GM18517 (cell line): ENCODE measurements at regions not wholly inside any gene's neighbourhood (a gene's known extent, or its start where the extent isn't known, plus 50 kb on each side); places are given as distances from the start of the nearest gene placed in this dataset.

Source experiments
- ATAC-seq: cut with Tn5 transposase; IDR thresholded peaks from one replicate; pipeline ENCODE4 v1.9.1; 2021; ENCODE audit warnings: mild to moderate bottlenecking, moderate library complexity; ENCODE audit not compliant: unreplicated experiment

DNA sequence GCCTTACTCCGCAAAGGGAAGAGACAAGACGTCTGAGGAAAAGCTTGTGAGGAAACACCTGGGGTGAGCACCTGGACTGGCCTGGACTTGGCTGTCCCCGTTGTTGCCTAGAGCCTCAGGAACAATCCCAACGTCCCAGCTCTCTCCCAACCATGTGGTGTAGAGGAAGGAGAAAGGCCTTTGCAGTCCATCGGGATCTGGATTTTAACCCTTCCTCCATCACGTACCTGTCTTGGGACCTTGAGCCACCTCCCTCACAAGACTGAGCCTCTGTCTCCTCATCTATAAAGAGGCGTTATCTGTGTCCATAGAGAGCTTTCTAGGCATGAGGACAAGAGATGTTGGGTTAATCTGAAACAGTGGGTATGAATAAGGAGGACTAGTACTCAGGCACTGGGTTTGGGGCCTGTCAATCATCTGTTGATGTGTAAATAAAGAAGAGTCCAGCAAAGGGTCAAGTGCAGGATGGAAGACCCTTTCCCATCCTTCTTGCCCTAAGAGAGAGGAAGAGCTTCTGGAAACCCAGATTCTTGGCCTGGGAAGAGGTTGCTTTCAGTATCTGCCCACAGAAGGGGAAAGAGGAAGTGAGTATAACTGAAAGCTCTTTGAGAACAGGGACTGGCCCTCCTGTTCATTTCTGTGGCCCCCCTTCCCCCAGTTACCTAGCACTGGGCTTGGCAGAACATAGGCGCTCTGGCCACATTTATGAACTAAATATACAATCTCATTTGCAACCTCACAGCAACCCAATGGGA is 137.1 kb downstream of the PJA1 start:
- ATAC-seq, result peak; percentile 94

DNA sequence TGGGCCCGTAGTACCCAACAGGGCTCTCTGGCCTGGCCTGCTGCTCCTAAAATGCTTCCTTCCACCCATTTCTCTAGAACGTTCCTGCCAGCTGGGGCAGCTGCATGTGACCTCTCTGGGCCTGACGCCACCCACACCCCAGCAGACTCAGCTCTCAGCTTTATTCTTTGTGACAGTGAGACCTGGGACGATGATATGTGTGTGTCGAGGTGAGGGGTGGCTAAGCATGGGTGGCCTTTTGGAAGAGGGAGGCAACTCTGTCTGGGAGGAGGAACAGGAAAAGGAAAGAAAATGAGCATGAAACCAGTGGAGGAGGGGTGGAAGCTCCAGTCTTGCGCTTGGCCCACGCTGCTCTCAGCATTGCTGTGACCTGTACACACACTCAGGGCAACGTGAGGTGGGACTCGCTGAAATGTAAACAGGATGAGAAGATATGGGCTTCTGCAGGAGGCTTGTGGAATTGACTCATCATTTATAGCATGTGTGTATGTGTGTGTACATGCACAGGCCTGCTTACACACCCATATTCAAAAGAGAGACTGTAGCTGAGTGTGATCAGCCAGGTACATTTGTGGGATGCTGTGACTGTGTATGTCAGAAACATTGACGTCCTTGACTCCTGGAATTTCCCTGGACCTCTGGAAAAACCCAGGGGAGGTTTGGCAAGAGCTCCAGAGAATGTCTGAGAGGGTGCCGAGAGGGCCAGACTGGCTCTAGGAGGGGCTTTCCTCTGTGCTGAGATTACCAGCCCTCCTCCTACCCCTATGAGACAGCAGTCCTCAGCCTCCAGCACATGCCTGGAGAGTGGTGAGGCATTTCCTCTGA is 137.9 kb downstream of the PJA1 start:
- no peak for ATAC-seq

DNA sequence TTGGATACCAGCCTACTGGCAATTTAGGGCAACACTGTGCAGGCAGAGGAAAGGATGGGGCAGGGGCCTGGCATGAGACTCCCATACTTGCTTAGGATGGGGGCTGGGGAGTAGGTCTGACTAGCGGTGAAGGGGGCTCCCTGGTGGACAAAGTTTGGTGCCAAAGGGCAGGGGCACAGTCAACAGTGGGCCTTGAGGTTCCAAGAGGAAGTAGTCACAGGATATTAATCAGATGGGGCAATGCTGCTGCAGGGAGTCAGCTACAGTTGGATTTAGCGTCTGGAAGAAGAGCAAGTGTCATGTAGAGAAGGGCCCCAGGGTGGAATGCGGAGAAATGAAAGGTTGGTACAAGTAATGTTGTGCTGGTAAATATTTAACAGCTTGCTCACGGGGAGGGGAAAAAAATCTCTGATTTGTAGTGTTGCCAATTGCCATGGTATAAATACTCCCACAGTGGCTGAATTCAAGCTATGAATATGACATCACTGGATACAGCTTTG is 139.4 kb downstream of the PJA1 start:
- no peak for ATAC-seq

DNA sequence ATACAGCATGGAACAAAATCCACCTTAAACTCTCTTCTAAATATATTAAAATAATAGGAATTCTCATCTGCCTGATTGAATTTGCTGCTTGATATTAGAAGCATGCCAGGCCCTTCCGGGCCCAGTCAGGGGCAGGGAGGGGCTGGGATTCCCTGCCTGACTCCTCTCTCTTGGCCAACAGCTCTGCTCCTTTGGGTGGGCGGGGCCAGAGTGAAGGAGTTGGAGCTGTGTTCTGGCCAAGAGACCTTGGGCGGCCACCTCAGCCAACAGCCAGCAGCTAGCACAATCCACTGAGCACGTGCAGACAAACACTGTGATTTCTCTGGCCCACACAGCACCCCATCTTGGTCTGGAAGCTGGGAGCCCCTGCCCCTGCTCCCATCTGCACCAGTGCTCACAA is 140.3 kb downstream of the PJA1 start:
- no peak for ATAC-seq

DNA sequence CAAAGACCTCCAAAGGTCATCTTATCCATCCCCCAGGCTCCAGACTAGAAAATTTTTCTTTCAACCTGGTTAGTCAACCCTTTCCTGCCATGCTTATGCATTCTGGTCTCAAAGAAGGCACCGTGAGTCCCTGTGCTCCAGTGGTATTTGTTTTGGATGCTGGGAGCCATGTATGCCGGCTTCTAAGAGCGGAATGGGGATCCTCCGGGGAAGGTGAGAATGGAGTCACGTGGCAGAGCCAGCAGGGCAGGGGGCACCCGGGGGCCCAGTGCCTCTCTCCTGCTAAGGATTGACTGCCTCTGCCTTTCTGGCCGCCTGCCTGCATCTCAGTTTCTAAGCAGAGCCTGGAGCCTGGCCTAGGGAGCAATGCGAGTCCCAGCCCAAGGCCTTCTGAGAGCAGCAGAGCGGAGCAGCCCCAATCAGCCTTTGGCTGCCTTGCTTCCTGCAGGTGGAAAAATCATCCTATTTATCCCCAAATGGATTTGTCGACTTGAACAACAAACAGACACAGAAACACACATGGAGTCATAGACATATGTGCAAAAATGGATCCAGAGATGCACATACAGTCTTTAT is 141.0 kb downstream of the PJA1 start:
- no peak for ATAC-seq

GRCh38 chrX:69022430-69022829 is 142.8 kb downstream of the PJA1 start:
- ATAC-seq, result no peak

- ATAC-seq, result no peak
Observed at GRCh38 chrX:69021141-69021960, 143.9 kb downstream of the PJA1 start.

- no peak for ATAC-seq
Observed at GRCh38 chrX:69020316-69020715, 144.9 kb downstream of the PJA1 start.

DNA sequence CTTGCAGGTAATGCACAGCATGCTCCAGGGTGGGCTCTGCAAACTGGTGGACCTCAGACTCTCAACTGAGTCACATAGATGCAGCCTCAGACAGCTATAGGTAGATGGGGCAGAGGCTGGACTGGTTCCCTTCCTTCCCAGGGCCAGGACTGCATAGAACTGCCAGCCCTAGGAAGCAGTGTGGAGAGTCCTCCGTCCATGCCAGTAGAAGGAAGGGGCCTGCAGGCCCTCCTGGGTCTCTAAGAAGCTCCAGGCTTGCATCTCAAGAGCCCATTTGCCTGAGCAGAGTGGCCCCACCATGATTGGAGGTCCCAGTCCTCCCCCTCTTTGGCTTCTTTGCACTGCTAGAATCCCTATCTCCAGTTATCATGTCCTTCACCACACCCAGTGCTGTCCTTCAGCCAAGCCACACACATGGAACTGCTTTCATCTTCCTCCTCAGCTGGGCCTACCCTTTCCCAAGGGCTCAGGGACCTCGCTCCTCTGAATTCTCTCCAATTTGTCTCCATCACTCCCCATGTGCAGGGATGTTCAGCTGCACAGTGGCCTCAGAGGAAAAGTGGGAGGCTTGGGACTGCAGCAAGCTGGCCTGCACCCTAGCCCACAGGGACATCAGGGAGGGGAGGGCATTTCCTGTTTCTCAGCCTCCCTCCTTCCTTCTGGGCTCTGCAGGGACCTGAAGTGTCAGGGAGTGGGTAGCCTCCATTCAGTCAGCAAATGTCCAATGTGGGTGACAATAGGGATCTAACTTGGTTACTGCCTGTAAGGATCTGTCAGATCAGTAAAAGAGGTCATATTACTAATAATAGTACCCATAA is 146.0 kb downstream of the PJA1 start:
- no peak for ATAC-seq

DNA sequence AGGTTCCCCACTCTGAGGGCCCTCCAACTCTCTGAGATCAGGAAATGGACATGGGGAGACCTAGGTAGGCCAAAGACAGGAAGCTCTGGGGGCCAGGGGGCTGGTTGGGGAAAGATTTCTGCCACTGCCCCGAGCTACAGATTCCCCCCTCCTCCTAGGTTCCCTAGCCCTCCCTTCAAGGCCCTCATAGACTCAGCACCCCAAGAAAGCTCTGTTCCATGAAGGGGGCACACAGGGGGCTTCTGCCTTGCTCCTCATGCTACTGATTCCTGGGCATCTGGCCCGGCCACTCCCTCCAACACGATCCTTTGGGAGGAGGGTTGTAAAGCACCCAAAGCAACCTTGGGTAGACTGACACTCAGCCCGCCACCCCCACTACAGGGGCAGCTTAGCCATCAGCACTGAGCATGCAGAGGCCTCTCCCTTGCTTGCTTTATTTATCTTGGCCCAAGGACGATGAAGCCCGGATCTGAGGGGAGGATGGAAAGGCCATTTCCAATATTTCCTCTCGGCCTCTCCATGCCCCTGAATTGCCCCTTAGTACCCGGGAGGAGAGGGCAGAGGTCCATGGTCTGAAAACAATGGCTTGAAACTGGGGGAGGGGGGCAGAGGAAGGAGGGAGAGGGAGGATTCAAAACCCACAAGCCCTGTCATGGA is 146.7 kb downstream of the PJA1 start:
- ATAC-seq, result no peak

DNA sequence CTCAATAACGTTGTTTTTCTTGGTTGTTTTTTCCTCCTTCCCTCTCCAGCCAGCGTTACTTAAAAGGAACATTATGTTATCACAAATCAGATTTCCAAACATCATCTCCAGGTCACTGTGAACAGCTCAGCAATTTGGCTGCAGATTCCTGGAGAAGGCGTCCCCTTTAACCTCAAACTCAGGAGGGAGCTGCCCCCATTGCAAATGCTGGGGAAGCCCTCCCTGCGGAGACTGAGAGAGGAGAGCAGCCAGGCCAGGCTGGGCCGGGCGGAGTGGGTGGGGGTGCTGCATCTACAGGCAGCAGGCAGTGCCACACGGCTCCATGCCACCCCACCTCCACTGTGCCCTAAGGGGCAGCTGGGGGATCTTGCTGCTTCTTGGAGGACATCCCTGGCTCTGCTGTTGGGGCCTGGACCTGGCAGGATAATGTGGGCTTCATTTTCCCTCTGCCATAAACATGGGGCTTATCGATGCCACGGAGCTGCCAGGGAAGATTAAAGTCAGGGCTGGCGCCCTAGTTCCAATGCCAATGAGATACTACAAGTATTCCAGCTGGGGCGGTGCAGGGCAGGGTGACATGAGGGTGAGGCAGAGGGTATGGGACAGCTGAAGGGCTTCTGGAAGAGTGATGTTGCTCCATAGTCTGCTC is 148.8 kb downstream of the PJA1 start:
- ATAC-seq, result no peak

DNA sequence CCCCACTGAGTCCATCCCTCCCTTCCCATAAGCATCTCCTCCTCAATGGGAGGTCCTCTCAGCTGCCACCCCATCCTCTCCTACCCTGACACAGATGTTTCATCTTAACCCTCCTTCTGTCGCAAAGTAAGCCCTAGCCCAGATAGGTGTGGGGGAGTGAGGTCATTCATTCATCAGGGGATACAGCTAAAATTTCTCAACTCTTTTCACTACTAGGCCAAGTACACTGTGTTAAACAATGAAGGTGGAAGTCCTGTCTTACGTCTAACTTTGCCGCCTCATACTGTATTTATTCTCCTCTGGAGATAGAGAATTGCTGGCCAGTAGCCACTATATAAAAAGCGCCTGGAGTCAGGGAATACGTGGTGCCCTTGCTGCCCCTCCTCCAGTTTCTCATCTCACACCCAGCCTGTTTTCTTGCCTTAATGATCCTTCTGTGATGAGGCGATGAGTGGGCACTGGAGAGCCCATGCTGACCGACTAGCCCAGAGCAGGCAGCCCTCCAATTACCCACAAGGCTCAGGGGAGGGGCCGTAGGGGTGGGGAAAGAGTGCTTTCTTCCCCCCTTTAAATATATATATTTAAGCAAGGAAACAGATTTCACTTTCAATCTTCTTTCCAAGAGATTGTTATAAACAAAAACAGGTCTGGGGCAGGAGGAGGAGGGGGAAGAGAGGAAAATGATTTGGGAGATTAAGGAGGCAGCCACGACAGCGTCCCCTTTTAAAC is 149.5 kb downstream of the PJA1 start:
- no peak for ATAC-seq

- ATAC-seq, result no peak
Observed at GRCh38 chrX:69015156-69015555, 150.1 kb downstream of the PJA1 start.

DNA sequence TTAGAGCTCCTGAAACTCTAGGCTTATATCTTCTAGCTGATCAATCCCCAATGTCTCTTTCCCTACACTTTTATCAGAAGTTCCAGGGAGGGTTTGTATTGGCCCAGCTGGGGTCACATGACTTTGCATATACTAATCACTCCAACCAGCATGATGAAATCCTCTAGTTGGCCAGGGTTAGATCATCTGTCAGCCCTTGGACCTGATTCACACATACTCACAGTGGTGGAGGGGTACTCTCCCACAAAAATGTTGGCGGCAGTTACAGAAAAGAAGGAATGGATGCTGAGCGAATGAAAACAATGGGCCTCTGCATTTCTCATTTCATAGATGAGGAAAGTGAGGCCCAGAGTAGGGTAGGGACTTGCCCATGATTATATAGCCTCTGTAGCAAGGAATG is 151.1 kb downstream of the PJA1 start:
- no peak for ATAC-seq

- no peak for ATAC-seq
Observed at GRCh38 chrX:69010339-69010738, 154.9 kb downstream of the PJA1 start.

DNA sequence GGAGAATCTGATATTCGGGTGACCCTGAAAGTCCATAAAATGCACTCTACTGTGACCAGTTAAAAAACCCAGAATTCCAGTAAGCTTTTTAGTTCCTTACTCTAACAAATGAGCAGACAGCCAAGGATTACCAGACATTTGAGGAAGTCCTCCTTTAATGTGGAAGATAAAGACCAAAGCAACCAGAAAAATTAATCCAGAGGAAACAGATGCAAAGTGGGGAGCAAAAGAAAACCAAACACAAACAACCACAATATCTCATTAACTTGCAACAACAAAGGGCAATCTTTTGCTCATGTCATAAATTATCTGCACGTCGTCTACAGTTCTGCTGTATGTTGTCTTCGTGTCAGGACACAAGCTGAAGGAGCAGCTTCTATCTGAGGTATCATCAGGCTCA is 164.4 kb downstream of the PJA1 start:
- no peak for ATAC-seq

DNA sequence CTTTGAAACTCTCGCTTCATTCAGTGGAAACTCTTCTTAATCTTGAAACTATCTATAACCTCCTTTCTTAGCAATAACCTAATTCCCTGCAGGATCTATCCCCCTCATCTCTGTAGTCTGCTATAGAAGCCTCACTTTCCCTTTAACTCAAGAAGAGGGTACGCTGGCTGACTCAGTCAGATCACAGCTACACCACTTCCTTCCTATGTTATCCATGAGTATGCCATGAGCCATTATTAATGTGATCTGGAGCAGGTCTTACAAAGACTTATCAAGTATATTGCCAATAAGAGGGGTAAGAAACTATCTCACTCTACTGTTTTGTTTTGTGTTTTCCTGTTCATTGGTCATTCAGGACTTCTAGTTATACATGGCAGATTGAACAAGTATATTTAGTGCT is 165.3 kb downstream of the PJA1 start:
- ATAC-seq, result no peak

GRCh38 chrX:68999356-68999755 is 165.9 kb downstream of the PJA1 start:
- ATAC-seq, result no peak
